Loucy (cell line): ENCODE measurements at regions not wholly inside any gene's neighbourhood (a gene's known extent, or its start where the extent isn't known, plus 50 kb on each side); places are given as distances from the start of the nearest gene placed in this dataset.

ENCODE experiments used
- EZH2phosphoT487 ChIP-seq: fragments of 200-600 bp; IDR thresholded peaks from 2 replicates; pipeline ENCODE4 v1.6.1; 2018; ENCODE audit warnings: antibody characterized with exemption, mild to moderate bottlenecking, moderate library complexity, borderline replicate concordance
- TF ChIP-seq, protein P1 (sequence below): fragments of 200-600 bp; sonication (generic); conservative IDR thresholded peaks from 2 replicates; pipeline ENCODE4 v1.5.1; 2014; ENCODE audit warnings: mild to moderate bottlenecking, antibody characterized with exemption, low read length

DNA sequence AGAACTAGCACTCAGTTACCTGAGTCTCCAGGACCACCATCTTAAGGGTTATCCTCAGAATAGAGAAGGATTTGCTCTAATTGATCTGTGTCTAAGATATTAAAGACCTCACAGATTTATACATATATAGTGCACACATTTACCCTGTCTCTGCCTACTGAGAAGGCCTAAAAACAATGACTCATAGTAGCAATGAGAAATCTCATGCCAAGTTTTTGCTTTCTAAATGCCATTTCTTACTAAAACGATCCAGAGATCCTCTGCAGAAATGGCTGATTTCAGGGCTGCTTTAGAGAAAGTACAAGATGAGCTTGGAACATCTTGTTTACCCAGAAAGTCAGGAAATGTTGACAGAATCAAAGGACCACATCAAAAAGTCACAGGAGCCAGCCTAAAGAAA is 79.1 kb upstream of the INPP4B start:
- TF ChIP-seq, protein P1, sequence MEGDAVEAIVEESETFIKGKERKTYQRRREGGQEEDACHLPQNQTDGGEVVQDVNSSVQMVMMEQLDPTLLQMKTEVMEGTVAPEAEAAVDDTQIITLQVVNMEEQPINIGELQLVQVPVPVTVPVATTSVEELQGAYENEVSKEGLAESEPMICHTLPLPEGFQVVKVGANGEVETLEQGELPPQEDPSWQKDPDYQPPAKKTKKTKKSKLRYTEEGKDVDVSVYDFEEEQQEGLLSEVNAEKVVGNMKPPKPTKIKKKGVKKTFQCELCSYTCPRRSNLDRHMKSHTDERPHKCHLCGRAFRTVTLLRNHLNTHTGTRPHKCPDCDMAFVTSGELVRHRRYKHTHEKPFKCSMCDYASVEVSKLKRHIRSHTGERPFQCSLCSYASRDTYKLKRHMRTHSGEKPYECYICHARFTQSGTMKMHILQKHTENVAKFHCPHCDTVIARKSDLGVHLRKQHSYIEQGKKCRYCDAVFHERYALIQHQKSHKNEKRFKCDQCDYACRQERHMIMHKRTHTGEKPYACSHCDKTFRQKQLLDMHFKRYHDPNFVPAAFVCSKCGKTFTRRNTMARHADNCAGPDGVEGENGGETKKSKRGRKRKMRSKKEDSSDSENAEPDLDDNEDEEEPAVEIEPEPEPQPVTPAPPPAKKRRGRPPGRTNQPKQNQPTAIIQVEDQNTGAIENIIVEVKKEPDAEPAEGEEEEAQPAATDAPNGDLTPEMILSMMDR: no peak
- no peak for TF ChIP-seq EZH2phosphoT487
